NCI-H2196 (cell line): ENCODE measurements at regions not wholly inside any gene's neighbourhood (a gene's known extent, or its start where the extent isn't known, plus 50 kb on each side); places are given as distances from the start of the nearest gene placed in this dataset.
"Not testable (repeated sequence)": the region's sequence is repeated elsewhere in the genome, so short reads cannot be mapped to it uniquely, and the experiment has no call there.

Experiments
- DNase-seq: peaks from one replicate; lab custom pipeline; 2025; ENCODE audit not compliant: unreplicated experiment; lab: John Stamatoyannopoulos, UW

DNA sequence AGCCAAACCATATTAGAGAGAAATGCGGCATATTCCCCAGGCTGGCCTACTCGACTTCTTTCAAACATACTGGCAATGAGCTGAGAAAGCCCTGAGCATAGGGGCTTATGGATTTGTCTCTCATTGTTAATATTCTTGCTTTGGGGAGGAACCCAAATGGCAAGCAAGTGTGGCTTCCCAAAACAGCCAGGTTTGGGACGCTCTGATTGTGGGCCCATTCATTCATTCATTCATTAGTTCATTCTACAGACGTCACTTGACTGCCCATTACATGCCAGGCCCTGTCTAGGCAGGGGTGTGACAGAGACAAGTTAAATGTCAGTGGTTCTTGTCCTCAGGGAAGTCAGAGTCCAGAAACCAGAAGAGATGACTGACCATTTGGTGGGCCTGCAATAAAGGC, 77.4 kb upstream of the THBS1 start:
- no peak for DNase-seq

GRCh38 chr15:39504808-39505207, 76.1 kb upstream of the THBS1 start:
- no peak for DNase-seq

- no peak for DNase-seq
These were observed 74.7 kb upstream of the THBS1 start for GRCh38 chr15:39506146-39506545.

- no peak for DNase-seq
These were observed 72.3 kb upstream of the THBS1 start for GRCh38 chr15:39508536-39508935.

DNA sequence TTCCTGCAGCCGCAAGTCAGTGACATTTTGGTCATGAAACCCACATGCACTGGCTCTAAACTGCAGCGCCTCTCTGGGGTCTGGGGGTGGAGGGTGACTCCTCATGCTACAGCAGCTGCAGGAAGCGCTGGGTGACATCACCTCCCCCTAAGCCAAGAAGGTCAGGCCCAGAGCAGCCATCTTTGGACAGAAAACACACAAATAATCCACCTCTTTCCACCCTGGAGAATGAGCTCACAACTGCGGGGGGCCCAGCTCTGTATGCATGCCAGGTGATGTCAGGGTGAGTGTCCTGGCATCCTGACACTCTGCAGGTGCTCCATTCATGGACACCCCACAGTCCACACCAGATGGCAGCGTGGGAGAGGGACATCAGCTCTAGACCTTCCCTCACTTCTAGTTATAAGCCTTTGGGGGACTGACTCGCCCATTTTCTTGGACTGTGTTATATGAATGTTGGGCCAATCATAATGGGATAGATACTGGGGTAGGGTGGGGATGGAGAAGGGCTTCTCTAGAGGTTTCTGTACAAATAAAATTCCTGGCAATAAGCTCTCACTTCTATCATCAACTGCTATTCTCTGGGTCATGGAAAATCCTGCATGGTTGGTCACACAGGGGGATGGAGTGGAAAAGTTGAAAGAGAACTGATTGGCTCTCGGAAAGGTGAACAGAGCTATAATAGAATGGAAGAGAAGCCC, 70.7 kb upstream of the THBS1 start:
- no peak for DNase-seq

DNA sequence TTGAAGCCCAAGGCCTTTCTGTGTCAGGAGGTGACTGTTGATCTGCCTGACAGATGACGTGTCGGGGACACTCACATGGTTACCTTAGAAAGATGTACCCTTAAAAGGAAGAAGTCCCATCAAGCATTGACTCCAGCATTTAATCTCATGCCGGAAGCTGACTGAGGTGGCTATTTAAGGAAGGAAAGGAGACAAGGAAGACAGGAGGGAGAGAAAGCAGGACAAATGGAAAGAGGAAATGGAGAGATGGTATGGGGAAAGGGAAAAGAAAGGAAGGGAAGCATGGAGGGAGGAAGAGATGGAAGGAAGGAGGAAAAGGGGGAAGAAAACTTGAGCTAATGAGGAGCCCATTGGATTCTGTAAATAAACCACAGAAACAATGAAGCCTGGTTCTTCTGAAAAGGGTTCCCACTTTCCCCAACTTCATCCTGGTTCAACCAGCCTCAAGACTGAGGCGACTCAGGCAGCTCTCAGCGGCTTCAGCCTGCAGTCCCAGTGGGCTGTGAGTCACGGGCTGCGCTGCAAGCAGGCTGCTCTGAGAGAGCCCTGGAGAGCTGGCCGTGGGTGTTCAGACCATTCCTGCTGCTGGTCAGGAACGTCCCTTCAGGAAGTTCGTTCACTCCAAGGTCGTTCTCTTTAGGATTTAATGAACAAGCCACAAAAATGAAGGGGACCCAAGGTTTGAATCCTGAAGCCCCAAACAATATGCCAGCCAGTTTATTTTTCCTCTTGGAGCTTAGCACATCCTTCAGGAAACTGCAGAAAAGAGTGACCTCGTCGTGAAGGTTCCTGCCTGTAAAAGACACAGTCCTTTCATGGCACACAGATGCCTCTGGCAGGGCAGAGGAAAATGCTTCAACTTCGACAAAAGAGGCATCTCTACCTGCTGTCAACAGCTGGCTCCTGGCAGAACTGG, 69.6 kb upstream of the THBS1 start:
- no peak for DNase-seq

GRCh38 chr15:39511916-39512260, 69.0 kb upstream of the THBS1 start:
- no peak for DNase-seq

DNA sequence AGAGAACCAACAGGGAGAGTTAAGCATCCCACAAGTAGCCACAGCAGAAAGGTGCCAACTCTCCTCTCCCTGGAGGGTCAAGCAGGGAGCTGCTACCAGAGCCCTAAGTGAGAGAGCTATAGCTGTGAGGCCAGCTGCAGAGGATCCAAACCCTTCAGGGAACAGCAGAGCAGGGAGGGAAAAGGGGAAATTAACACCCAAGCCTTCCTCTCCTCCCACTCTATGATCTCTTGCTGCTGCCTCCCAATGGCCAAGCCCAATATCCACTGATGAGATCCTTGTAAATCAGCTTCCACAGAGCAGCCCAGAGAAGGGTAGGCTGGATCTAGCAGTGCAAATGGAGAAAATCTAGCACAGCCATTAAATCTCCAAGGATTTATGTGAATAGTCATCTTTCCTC, 68.2 kb upstream of the THBS1 start:
- DNase-seq, result no peak

- no peak for DNase-seq
These were observed 66.9 kb upstream of the THBS1 start for GRCh38 chr15:39513936-39514335.

DNA sequence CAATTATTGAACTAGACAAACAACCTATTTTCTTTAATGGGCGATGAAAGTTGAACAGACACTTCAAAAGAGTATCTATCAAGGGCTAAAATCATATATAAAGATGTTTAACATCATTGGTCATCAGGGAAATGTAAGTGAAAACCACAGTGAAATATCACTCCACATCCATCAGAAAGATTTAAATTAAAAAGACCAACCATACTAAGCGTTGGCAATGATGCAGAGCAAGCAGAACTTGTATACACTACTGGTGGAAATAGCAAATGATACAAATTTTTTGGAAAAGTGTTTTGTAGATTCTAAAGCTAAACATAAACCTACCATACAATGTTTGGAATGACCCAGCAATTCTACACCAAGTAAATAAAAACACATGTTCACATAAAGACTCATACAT, 65.9 kb upstream of the THBS1 start:
- no peak for DNase-seq

GRCh38 chr15:39515765-39516164, 65.1 kb upstream of the THBS1 start:
- no peak for DNase-seq

DNA sequence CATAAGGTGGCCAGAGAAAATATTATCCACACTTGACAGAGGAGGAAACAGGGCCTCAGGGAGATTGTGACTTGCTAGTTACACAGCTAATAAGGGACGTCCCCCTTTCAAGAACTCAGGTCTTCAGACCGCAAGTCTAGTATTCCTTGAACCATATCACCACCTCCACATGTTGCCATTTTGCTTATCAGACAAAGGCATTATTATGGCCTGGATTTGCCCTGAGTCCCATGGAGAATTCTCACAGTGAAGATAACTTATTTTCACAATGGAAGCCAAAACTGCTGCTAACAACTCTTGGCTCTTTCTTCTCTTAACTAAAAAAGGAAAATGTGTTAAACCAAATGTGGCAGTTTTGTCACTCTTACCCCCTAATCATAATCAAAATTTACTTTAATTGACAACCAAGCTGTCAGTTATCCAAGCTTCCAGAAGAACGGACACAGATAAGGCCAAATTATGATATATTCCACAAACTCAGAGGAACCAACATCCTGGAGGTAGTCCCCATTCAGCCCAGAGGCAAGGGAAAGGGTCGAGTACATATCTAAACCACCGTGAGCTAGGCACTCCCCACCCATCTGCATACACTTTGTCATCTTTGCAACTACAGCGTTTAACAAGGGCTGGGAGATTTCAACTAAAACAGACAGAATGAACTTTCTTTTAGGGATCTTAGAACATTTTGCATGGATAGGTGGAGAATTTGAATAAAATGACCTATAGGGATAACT, 63.6 kb upstream of the THBS1 start:
- no peak for DNase-seq

GRCh38 chr15:39523968-39524367, 56.9 kb upstream of the THBS1 start:
- DNase-seq, result not testable (repeated sequence)

GRCh38 chr15:39529457-39529856, 51.4 kb upstream of the THBS1 start:
- no peak for DNase-seq

DNA sequence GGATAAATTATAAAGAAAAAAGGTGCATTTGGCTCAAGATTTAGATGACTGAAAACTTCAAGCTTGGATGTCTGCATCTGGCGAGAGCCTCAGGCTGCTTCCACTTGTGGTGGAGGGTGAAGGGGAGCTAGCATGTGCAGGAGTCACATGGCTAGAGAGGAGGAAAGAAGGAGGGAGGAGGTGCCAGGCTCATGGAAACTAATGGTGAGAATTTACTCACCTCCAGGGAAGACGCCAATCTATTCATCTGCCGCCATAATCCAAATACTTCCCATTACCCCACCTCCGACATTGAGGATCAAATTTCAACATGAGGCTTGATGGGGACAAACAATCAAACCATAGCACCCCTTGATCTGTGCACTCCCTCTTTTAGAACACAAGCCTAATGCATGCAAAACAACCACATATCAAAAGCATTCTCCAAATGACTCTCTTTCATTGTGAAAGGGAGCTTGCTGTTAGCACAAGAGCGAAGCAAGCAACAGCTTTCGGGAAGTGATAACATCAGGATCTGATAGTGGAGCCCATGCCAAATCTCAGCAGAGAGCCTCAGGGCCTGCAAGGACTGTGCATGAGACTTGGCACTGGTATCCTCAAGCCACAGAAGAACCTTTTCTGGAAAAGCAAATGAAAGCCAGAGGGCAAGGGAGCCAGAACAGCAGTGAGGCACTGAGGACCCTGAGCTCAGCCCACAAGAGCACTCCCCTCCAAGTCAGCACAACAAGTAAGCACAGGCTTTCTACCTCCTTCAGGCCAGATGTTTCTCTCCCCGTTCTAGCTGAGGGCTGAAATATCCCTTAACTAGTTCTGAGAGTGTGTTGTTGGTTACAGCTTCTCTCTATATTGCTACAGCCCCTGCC, 50.2 kb upstream of the THBS1 start:
- peak; percentile 45 for DNase-seq
